Neural progenitor cell (in vitro differentiated cells): ENCODE measurements at regions not wholly inside any gene's neighbourhood (a gene's known extent, or its start where the extent isn't known, plus 50 kb on each side); places are given as distances from the start of the nearest gene placed in this dataset.

Experiments used
- CTCF ChIP-seq: fragments of 200-600 bp; sonication (generic); IDR thresholded peaks from 2 replicates; pipeline ENCODE4 v1.5.1; 2017; ENCODE audit warnings: antibody characterized with exemption, mild to moderate bottlenecking
- EZH2phosphoT487 ChIP-seq: fragments of 200-600 bp; sonication (generic); IDR thresholded peaks from 2 replicates; pipeline ENCODE4 v1.6.1; 2017; ENCODE audit warnings: antibody characterized with exemption

- TF ChIP-seq CTCF, result no peak
- no peak for TF ChIP-seq EZH2phosphoT487
Measured at GRCh38 chr18:14999085-14999975, 251.4 kb downstream of the ANKRD30B start.
